ENCODE measurements at regions not wholly inside any gene's neighbourhood (a gene's known extent, or its start where the extent isn't known, plus 50 kb on each side); places are given as distances from the start of the nearest gene placed in this dataset.
A peak's percentile ranks its signal among the peaks of the same experiment; 100 is the strongest.

GRCh38 chr14:101220921-101221510 is 317.5 kb upstream of the RTL1 start:
- no peak for DNase-seq

GRCh38 chr14:101221549-101222160 is 318.1 kb upstream of the RTL1 start:
- no peak for DNase-seq

GRCh38 chr14:101222362-101223070 is 319.0 kb upstream of the RTL1 start:
- no peak for DNase-seq

GRCh38 chr14:101223127-101223526 is 319.6 kb upstream of the RTL1 start:
- DNase-seq = no peak

- DNase-seq = no peak
These were observed 320.1 kb upstream of the RTL1 start for GRCh38 chr14:101223561-101224162.

GRCh38 chr14:101224356-101225156 is 321.0 kb upstream of the RTL1 start:
- no peak for DNase-seq

GRCh38 chr14:101225157-101226152 is 321.9 kb upstream of the RTL1 start:
- no peak for DNase-seq

GRCh38 chr14:101226265-101226602 is 322.7 kb upstream of the RTL1 start:
- DNase-seq = no peak

- no peak for DNase-seq
These were observed 323.3 kb upstream of the RTL1 start for GRCh38 chr14:101226603-101227425.

GRCh38 chr14:101227611-101228594 is 324.4 kb upstream of the RTL1 start:
- DNase-seq = no peak

- DNase-seq = no peak
These were observed 325.5 kb upstream of the RTL1 start for GRCh38 chr14:101228949-101229541.

- no peak for DNase-seq
These were observed 326.1 kb upstream of the RTL1 start for GRCh38 chr14:101229666-101230065.

GRCh38 chr14:101230161-101230850 is 326.8 kb upstream of the RTL1 start:
- DNase-seq = peak; percentile 54

- no peak for DNase-seq
These were observed 327.5 kb upstream of the RTL1 start for GRCh38 chr14:101230851-101231550.

- no peak for DNase-seq
These were observed 328.3 kb upstream of the RTL1 start for GRCh38 chr14:101231828-101232227.

- DNase-seq = no peak
These were observed 328.8 kb upstream of the DIO3 start for GRCh38 chr14:101232340-101233020.

- DNase-seq = no peak
These were observed 328.3 kb upstream of the DIO3 start for GRCh38 chr14:101233021-101233366.

GRCh38 chr14:101233391-101233790 is 327.9 kb upstream of the DIO3 start:
- DNase-seq = no peak

Measured in NCI-H2227 treated with DMSO at 0.1 percent for 48 hours (cell line).